ENCODE measurements at regions not wholly inside any gene's neighbourhood (a gene's known extent, or its start where the extent isn't known, plus 50 kb on each side); places are given as distances from the start of the nearest gene placed in this dataset.

- TF ChIP-seq, protein P1, sequence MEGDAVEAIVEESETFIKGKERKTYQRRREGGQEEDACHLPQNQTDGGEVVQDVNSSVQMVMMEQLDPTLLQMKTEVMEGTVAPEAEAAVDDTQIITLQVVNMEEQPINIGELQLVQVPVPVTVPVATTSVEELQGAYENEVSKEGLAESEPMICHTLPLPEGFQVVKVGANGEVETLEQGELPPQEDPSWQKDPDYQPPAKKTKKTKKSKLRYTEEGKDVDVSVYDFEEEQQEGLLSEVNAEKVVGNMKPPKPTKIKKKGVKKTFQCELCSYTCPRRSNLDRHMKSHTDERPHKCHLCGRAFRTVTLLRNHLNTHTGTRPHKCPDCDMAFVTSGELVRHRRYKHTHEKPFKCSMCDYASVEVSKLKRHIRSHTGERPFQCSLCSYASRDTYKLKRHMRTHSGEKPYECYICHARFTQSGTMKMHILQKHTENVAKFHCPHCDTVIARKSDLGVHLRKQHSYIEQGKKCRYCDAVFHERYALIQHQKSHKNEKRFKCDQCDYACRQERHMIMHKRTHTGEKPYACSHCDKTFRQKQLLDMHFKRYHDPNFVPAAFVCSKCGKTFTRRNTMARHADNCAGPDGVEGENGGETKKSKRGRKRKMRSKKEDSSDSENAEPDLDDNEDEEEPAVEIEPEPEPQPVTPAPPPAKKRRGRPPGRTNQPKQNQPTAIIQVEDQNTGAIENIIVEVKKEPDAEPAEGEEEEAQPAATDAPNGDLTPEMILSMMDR (IDR thresholded peaks at IDR 0.05) = no peak
- TF ChIP-seq POLR2A (IDR thresholded peaks at IDR 0.05) = no peak
These were observed 1011.7 kb downstream of the SQOR start for GRCh38 chr15:46646490-46646889.

Data from uterus (tissue), 2 donors.